Esophagus squamous epithelium (tissue), 5 donors: ENCODE measurements at regions not wholly inside any gene's neighbourhood (a gene's known extent, or its start where the extent isn't known, plus 50 kb on each side); places are given as distances from the start of the nearest gene placed in this dataset.

Source experiments
- DNase-seq: peaks from one replicate; lab custom pipeline; 2025; lab: John Stamatoyannopoulos, UW
- H3K27ac ChIP-seq, 4 donors: fragments of 200-600 bp; sonication (generic); one replicate each; pipeline ENCODE4 v1.5.1; 2016 to 2019; ENCODE audit warnings: mild to moderate bottlenecking in 1 of 4
- H3K27me3 ChIP-seq, 4 donors: fragments of 200-600 bp; sonication (generic); 1 replicate in 3 of 4; 2 replicates in 1 of 4; pipeline versions ENCODE4 v1.5.1 to v1.6.0; 2017 to 2021; ENCODE audit warnings: antibody characterized with exemption in 1 of 4
- H3K36me3 ChIP-seq, 3 donors: fragments of 200-600 bp; sonication (generic); one replicate each; pipeline ENCODE4 v1.5.1; 2016 to 2019
- H3K4me1 ChIP-seq, 3 donors: fragments of 200-600 bp; sonication (generic); one replicate each; pipeline ENCODE4 v1.5.1; 2017 to 2019
- H3K4me3 ChIP-seq, 4 donors: fragments of 200-600 bp; sonication (generic); 1 replicate in 3 of 4; 2 replicates in 1 of 4; pipeline ENCODE4 v1.5.1; 2016 to 2019; ENCODE audit warnings: mild to moderate bottlenecking in 2 of 4, moderate library complexity in 1 of 4
- H3K9me3 ChIP-seq, 3 donors: fragments of 200-600 bp; sonication (generic); one replicate each; pipeline ENCODE4 v1.5.1; 2016 to 2019
- CTCF ChIP-seq, 6 experiments: fragments of 450-650 bp in 4 of 6; fragments of 200-600 bp in 2 of 6; sonication (generic) in 2 of 6; IDR thresholded peaks; one replicate each; pipeline ENCODE4 v1.5.1; 2016 to 2019; ENCODE audit warnings: antibody characterized with exemption in 6 of 6, mild to moderate bottlenecking in 4 of 6, moderate library complexity in 4 of 6
- POLR2A ChIP-seq, 4 donors: fragments of 450-650 bp; IDR thresholded peaks; one replicate each; pipeline ENCODE4 v1.6.1; 2017; ENCODE audit warnings: antibody characterized with exemption in 4 of 4, mild to moderate bottlenecking in 4 of 4, moderate library complexity in 3 of 4
- WGBS, 2 donors: methylation state at CpG; one replicate each; pipeline ENCODE4 v1.1.5; 2018; 5-methylcytosine and 5-hydroxymethylcytosine counted together
- intact Hi-C: fragments of 100-400 bp; cut with DNase I; formaldehyde crosslinking; loops from one replicate; pipeline ENCODE4 v1.15.0; 2022
- donor health status: DM: yes; HTN: yes; CAD: no.

GRCh38 chr2:62410015-62410453, 96.0 kb downstream of the TMEM17 start:
- TF ChIP-seq POLR2A (IDR thresholded peaks at IDR 0.05) (no peak), CTCF (IDR thresholded peaks at IDR 0.05) (peak in 1 of 6 experiments; percentile 3)
- H3K36me3 ChIP-seq = no peaks in the 10 kb centered on the region
- H3K4me3 ChIP-seq = no peak overlapping the region
- DNase-seq = no peak
- H3K27me3 ChIP-seq = no peaks in the 10 kb centered on the region
- H3K27ac ChIP-seq = peak overlapping the region; percentile 80 to 90 (median 87)
- peaks cover 21 to 71% (median 25%) of the 10 kb centered on the region in 3 donors for H3K4me1 ChIP-seq
- H3K9me3 ChIP-seq = no peaks in the 10 kb centered on the region
- WGBS, 2 donors = 87 to 93% methylated on average over 3 to 8 of the region's 9 CpGs
- intact Hi-C loops = loop anchor here (5.0 to 10.0 kb wide), 2 partner anchors 415 to 493 kb away; no protein-coding TSS in a partner anchor

- H3K4me1 ChIP-seq = peaks cover 21 to 65% (median 25%) of the 10 kb centered on the region in 3 donors
- no peak overlapping the region for H3K4me3 ChIP-seq
- H3K27me3 ChIP-seq = no peaks in the 10 kb centered on the region
- H3K36me3 ChIP-seq = no peaks in the 10 kb centered on the region
- TF ChIP-seq CTCF (IDR thresholded peaks at IDR 0.05) (no peak), POLR2A (IDR thresholded peaks at IDR 0.05) (no peak)
- no peak for DNase-seq
- H3K9me3 ChIP-seq = no peaks in the 10 kb centered on the region
- H3K27ac ChIP-seq = peak overlapping the region; percentile 80 to 90 (median 87)
- 38 to 83% methylated on average over 2 of the region's 2 CpGs for WGBS, 2 donors
- intact Hi-C loops = loop anchor here (10.0 kb wide), 1 partner anchor 225 kb away; no protein-coding TSS in a partner anchor
These were observed 96.6 kb downstream of the TMEM17 start for GRCh38 chr2:62409442-62409841.

- Histone ChIP-seq H3K36me3 (no peaks in the 10 kb centered on the region), H3K4me1 (peaks cover 21 to 54% (median 25%) of the 10 kb centered on the region in 3 donors), H3K4me3 (no peak overlapping the region), H3K27ac (no peak overlapping the region), H3K27me3 (no peaks in the 10 kb centered on the region), H3K9me3 (no peaks in the 10 kb centered on the region)
- TF ChIP-seq POLR2A (IDR thresholded peaks at IDR 0.05) (no peak), CTCF (IDR thresholded peaks at IDR 0.05) (no peak)
- DNase-seq = no peak
- intact Hi-C loops = loop anchor here (10.0 kb wide), 1 partner anchor 223 kb away; no protein-coding TSS in a partner anchor
- WGBS, 2 donors = 80 to 84% methylated on average over 8 to 10 of the region's 10 CpGs
These were observed 97.7 kb downstream of the TMEM17 start for GRCh38 chr2:62408241-62408677.

- TF ChIP-seq POLR2A (IDR thresholded peaks at IDR 0.05) (no peak), CTCF (IDR thresholded peaks at IDR 0.05) (no peak)
- WGBS, 2 donors = 71% methylated on average over 5 of the region's 6 CpGs; no CpG with 5 or more reads in 1 of the 2 donors
- peaks cover 21 to 52% (median 25%) of the 10 kb centered on the region in 3 donors for H3K4me1 ChIP-seq
- no peak overlapping the region for H3K4me3 ChIP-seq
- intact Hi-C loops = loop anchor here (10.0 kb wide), 1 partner anchor 223 kb away; no protein-coding TSS in a partner anchor
- no peaks in the 10 kb centered on the region for H3K9me3 ChIP-seq
- no peak for DNase-seq
- H3K27me3 ChIP-seq = no peaks in the 10 kb centered on the region
- H3K36me3 ChIP-seq = no peaks in the 10 kb centered on the region
- H3K27ac ChIP-seq = no peak overlapping the region
These were observed 98.2 kb downstream of the TMEM17 start for GRCh38 chr2:62407838-62408237.

- Histone ChIP-seq H3K9me3 (no peaks in the 10 kb centered on the region), H3K36me3 (no peaks in the 10 kb centered on the region), H3K27me3 (no peaks in the 10 kb centered on the region), H3K4me3 (no peak overlapping the region), H3K27ac (no peak overlapping the region), H3K4me1 (peaks cover 21 to 48% (median 25%) of the 10 kb centered on the region in 3 donors)
- intact Hi-C loops = loop anchor here (10.0 kb wide), 1 partner anchor 223 kb away; no protein-coding TSS in a partner anchor
- 95% methylated on average over 7 of the region's 7 CpGs for WGBS, 2 donors
- DNase-seq = no peak
- TF ChIP-seq POLR2A (IDR thresholded peaks at IDR 0.05) = no peak
- no peak for TF ChIP-seq CTCF (IDR thresholded peaks at IDR 0.05)
These were observed 98.6 kb downstream of the TMEM17 start for GRCh38 chr2:62407401-62407800.
